Dedifferentiated amniotic fluid mesenchymal stem cell (primary cell): ENCODE measurements at regions not wholly inside any gene's neighbourhood (a gene's known extent, or its start where the extent isn't known, plus 50 kb on each side); places are given as distances from the start of the nearest gene placed in this dataset.
"Not testable (repeated sequence)": the region's sequence is repeated elsewhere in the genome, so short reads cannot be mapped to it uniquely, and the experiment has no call there.

Experiments used
- DNase-seq: peaks from one replicate; pipeline ENCODE4 v3.0.0-alpha.2; 2016; ENCODE audit errors: extremely low spot score

- no peak for DNase-seq
Measured at GRCh38 chr3:36077320-36077719, 303.0 kb upstream of the STAC start.

- DNase-seq = not testable (repeated sequence)
Measured at GRCh38 chr3:36082958-36083357, 297.3 kb upstream of the STAC start.

DNA sequence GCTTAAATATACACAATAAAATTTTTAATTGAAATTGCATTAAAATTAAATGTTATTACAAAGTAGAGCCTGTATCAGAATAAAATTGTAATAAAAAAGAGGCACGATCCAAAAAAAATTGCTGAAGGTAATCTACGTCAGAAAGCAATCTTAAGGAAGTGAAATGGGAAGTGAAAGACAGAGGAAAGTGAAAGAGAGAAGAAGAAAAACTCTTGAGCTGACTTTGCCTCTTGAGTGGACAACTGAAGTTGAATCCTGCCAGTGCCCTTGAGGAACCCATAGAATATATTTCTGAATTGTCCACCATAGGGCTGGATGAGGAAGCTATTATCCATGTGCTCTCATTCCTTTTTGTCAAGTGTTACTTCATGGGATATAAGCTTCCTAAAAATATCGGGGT lies 285.1 kb upstream of the STAC start:
- DNase-seq = no peak

DNA sequence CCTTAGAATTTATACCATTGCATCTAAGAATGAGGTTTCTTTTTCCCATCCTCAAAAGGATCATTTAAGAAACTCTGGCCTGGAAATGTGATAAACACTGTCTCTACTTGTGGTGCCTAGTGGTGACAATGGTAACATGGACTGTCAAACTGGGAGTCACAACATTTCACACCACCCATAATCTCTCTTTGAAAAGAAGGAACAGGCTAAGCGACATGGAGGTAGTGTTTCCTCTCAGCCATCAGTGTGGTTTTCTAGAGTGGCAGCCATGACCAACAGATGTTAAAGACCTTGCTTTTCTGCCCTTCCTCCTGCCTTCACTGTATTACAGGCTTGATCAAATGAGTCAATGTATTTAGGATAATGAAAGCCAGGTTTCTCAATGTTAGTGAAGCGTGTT lies 283.1 kb upstream of the STAC start:
- DNase-seq = no peak

DNA sequence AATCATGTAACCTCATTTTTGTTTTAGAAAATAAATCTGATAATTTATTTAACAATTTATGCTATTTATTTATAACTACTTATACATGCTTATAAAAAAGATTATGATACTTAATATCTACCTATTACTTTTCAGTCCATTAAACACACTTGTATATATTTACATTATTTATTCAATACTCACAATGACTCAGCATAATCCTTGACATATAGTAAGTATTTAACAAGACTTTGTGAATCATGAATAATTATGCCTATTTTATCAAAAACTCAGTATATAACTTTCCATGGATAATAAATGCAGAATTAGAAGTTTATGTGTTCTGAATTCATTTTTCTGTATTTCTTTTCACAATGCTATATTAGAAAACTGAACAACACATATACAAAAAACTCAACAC lies 266.0 kb upstream of the STAC start:
- DNase-seq = no peak

DNA sequence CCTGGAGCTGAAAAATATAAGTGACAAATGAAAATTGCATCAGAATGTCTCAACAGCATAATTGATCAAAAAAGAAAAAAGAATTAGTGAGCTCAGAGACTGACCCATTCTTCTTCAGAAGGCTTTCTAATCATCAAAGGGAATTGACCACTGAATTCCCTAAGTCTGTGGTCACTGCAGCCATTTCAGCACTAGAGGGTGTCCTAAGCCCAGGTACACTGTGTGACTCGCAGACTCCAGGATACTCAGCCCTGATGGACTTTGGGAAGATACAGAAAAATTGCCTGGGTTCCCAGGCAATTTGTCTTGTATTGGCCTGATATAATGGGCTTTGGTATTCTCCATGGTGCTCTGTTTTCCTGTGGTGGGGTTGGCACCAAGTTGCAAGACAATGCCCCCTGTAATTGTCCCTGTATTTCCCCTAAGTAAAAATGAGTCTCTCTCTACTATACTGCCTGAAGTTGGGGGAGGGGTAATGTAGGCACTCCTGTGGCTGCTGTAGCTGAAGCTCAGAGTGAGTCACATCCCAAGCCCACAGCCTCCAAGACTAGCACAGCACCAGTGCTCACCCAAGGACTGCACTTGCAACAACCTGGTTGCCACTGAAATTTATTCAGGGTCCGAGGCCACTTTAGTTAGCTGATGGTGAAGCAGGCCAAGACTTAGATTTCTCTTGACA lies 256.0 kb upstream of the STAC start:
- DNase-seq = no peak

DNA sequence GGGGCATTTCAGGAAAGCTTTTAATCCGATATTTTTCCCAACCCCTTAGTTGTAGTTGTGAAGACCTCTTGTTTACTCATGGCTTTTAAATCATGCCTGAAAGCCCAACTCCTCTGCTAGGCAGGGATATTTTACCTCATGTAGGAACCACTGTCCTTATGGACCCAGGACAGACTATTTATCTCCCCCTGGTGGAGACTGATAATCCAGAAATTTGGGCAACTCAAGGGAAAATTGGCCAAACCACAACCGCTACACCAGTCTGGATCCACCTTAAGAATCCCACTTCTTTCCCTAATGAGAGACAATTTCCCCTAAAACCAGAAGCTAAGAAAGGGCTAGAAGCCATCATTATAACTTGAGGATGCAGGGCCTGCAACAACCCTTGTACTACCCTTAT lies 248.1 kb upstream of the STAC start:
- DNase-seq = no peak

DNA sequence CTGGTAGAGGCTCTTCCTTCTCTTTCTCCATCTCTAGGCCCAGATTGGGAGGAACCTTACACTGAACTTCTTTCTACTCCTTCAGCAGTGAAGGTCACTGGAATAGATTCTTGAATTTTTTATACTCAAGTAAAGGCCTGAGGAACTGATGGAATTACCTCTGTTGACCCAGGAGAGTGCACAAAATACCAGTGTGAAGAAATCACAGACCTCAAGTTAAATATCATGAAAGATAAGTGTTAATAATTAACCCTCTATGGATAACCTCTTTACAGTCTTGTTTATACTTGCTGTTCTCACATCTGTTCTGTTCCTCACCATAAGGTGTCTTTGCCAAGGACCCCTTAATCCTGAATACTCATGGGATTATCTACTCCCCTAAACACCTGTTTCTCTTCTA lies 244.4 kb upstream of the STAC start:
- DNase-seq = no peak

- no peak for DNase-seq
Measured at GRCh38 chr3:36142746-36143145, 237.6 kb upstream of the STAC start.

GRCh38 chr3:36146404-36146803 lies 233.9 kb upstream of the STAC start:
- no peak for DNase-seq

GRCh38 chr3:36147934-36148558 lies 232.3 kb upstream of the STAC start:
- DNase-seq = no peak

DNA sequence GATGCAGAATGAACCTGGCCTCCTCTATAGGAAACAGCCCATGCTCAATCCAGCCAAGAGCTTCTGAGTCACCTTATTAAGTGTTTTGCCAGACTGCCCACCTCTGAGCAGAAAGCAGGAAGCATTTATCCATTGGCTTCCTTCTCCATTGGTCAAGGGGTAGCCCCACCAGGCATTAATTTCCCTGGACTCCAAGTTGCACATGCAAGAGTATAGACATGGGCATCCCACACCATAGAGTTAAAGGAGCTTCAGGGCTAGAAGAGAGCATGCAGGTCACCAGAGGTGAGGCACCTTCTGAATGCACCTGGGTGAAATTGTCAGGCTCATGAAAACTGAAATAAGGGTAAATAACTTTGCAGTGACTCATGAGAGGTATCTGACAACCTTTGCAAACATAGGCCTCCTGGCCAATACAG lies 230.8 kb upstream of the STAC start:
- DNase-seq = no peak

DNA sequence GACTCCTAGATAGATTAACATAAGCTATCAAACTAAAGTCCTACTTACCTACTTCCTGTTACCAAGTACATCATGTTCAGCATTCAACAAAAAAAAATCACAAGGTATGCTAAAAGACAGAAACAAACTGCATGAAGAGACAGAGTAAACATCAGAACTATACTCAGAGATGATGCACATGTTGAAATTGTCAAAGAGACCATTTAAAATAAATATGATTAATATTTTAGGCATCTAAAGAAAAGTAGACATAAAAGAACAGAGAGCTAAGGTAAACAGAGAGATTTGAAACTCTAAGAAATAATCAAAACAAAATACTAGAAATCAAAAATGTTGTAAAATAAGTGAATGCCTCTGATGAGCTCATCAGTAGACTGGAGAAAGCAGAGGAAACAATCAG lies 224.8 kb upstream of the STAC start:
- DNase-seq = no peak

DNA sequence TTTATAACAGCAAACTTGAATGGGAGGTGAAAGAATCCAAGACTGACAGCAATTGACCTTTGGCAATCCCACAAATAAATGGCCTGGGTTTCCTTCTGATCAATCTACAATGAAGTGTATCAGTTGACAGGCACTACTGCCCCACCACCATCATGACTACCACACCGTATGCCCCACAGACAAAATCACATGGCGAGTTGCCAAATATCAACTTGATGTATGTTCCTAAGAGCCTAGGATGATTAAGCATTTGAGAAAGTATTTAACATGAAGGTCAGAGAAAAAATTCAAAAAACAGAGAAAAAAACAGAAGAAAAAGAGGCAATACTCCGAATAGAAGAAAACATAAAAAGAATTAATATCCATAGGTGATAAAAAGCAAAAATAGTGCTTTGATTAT lies 215.9 kb upstream of the STAC start:
- DNase-seq = no peak

- DNase-seq = no peak
Measured at GRCh38 chr3:36165509-36166290, 214.6 kb upstream of the STAC start.

DNA sequence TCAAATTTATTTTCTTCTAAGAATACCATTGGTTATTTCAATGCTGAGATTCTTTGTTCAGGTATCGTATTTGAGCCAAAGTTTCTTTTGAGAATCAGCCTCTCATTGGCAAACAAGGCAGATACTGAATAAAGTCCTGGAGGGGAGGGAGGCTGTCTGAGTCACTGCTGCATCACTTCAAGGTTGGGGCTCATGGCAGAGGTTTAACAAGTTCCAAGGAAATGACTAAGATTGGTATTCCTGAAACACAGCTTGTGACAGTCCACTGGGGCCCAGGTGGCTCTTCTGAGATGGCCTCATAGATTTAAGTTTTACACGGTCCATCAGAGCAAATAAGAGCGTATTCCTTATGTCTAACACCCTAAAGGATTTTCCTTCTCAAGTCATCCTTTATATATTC lies 213.8 kb upstream of the STAC start:
- peak; percentile 39 for DNase-seq

DNA sequence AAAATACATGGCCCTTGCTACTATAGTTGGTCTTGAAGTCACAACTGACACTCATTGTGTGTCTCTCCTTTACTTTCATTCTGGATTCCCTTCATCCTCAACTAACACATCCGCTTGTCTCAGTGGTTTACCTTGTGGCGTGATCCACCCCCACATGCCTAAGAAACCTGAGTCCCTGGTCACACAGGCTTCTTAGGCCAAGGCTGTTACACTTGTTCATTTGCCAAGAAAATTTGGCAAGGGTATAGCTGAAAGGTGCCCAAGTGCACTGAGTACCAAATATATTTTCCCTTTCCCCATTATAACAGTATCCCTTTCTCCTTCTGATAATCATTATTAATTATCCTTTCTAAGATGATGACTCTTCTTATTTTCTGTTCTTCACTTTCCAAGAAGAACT lies 207.6 kb upstream of the STAC start:
- no peak for DNase-seq

GRCh38 chr3:36175113-36175812 lies 205.0 kb upstream of the STAC start:
- DNase-seq = no peak

GRCh38 chr3:36175916-36176461 lies 204.3 kb upstream of the STAC start:
- DNase-seq = no peak

GRCh38 chr3:36178018-36178417 lies 202.3 kb upstream of the STAC start:
- no peak for DNase-seq

- no peak for DNase-seq
Measured at GRCh38 chr3:36182024-36182423, 198.3 kb upstream of the STAC start.

DNA sequence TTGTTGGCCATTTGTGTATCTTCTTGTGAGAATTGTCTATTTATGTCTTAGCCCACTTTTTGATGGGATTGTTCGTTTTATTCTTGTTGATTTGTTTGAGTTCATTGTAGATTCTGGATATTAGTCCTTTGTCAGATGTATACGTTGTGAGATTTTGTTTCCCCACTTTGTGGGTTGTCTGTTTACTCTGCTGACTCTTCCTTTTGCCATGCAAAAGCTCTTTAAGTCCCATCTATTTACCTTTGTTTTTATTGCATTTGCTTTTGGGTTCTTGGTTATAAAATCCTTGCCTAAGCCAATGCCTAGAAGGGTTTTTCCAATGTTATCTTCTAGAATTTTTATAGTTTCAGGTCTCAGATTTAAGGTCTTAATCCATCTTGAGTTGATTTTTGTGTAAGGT lies 193.1 kb upstream of the STAC start:
- DNase-seq = not testable (repeated sequence)
